ENCODE measurements at regions not wholly inside any gene's neighbourhood (a gene's known extent, or its start where the extent isn't known, plus 50 kb on each side); places are given as distances from the start of the nearest gene placed in this dataset.
A peak's percentile ranks its signal among the peaks of the same experiment; 100 is the strongest.

- TF ChIP-seq FOXM1 (IDR thresholded peaks at IDR 0.05; ENCODE audit: borderline replicate concordance, low read depth) (no peak), CEBPB (IDR thresholded peaks at IDR 0.05) (no peak), TAF1 (IDR thresholded peaks at IDR 0.05; ENCODE audit: low read depth) (no peak), TEAD4 (IDR thresholded peaks at IDR 0.05) (no peak), TCF12 (IDR thresholded peaks at IDR 0.05; ENCODE audit: low read depth) (no peak), EP300 (IDR thresholded peaks at IDR 0.05; ENCODE audit: borderline replicate concordance) (no peak), CREB1 (IDR thresholded peaks at IDR 0.05; ENCODE audit: low read depth) (no peak), EGR1 (IDR thresholded peaks at IDR 0.05) (no peak), NFIC (IDR thresholded peaks at IDR 0.05) (no peak), RAD21 (IDR thresholded peaks at IDR 0.05; ENCODE audit: low read depth) (no peak), YY1 (IDR thresholded peaks at IDR 0.05; ENCODE audit: low read depth) (no peak), REST (IDR thresholded peaks at IDR 0.05; ENCODE audit: low read depth) (no peak), USF1 (IDR thresholded peaks at IDR 0.05) (no peak), MAX (IDR thresholded peaks at IDR 0.05) (no peak), ZBTB7A (IDR thresholded peaks at IDR 0.05; ENCODE audit: low read depth) (no peak)
Observed at GRCh38 chr4:123120473-123120872, 198.1 kb upstream of the NUDT6 start.

GRCh38 chr4:123121241-123121907 lies 199.0 kb upstream of the NUDT6 start:
- TF ChIP-seq REST (IDR thresholded peaks at IDR 0.05; ENCODE audit: low read depth) (no peak), MAX (IDR thresholded peaks at IDR 0.05) (no peak), CEBPB (IDR thresholded peaks at IDR 0.05) (no peak), RAD21 (IDR thresholded peaks at IDR 0.05; ENCODE audit: low read depth) (no peak), FOXM1 (IDR thresholded peaks at IDR 0.05; ENCODE audit: borderline replicate concordance, low read depth) (no peak), TEAD4 (IDR thresholded peaks at IDR 0.05) (no peak), TAF1 (IDR thresholded peaks at IDR 0.05; ENCODE audit: low read depth) (no peak), TCF12 (IDR thresholded peaks at IDR 0.05; ENCODE audit: low read depth) (no peak), ZBTB7A (IDR thresholded peaks at IDR 0.05; ENCODE audit: low read depth) (no peak)

- no peak for TF ChIP-seq EP300 (IDR thresholded peaks at IDR 0.05; ENCODE audit: borderline replicate concordance)
- TF ChIP-seq CREB1 (IDR thresholded peaks at IDR 0.05; ENCODE audit: low read depth) = no peak
- no peak for TF ChIP-seq FOXM1 (IDR thresholded peaks at IDR 0.05; ENCODE audit: borderline replicate concordance, low read depth)
- TF ChIP-seq RAD21 (IDR thresholded peaks at IDR 0.05; ENCODE audit: low read depth) = no peak
- no peak for TF ChIP-seq TEAD4 (IDR thresholded peaks at IDR 0.05)
- TF ChIP-seq NFIC (IDR thresholded peaks at IDR 0.05) = no peak
- no peak for TF ChIP-seq YY1 (IDR thresholded peaks at IDR 0.05; ENCODE audit: low read depth)
- no peak for TF ChIP-seq TCF12 (IDR thresholded peaks at IDR 0.05; ENCODE audit: low read depth)
- no peak for TF ChIP-seq CEBPB (IDR thresholded peaks at IDR 0.05)
- TF ChIP-seq ZBTB7A (IDR thresholded peaks at IDR 0.05; ENCODE audit: low read depth) = no peak
- no peak for TF ChIP-seq TAF1 (IDR thresholded peaks at IDR 0.05; ENCODE audit: low read depth)
- no peak for TF ChIP-seq REST (IDR thresholded peaks at IDR 0.05; ENCODE audit: low read depth)
- TF ChIP-seq MAX (IDR thresholded peaks at IDR 0.05) = no peak
Observed at GRCh38 chr4:123125477-123125876, 203.1 kb upstream of the NUDT6 start.

GRCh38 chr4:123127218-123127617 lies 204.8 kb upstream of the NUDT6 start:
- TF ChIP-seq MAX (IDR thresholded peaks at IDR 0.05) (no peak), RAD21 (IDR thresholded peaks at IDR 0.05; ENCODE audit: low read depth) (peak; percentile 45), CREB1 (IDR thresholded peaks at IDR 0.05; ENCODE audit: low read depth) (no peak)
